HG02938 (cell line): ENCODE measurements at regions not wholly inside any gene's neighbourhood (a gene's known extent, or its start where the extent isn't known, plus 50 kb on each side); places are given as distances from the start of the nearest gene placed in this dataset.

Experiments used
- ATAC-seq: cut with Tn5 transposase; IDR thresholded peaks from one replicate; pipeline ENCODE4 v1.9.1; 2021; ENCODE audit warnings: mild to moderate bottlenecking, moderate library complexity; ENCODE audit not compliant: unreplicated experiment

- no peak for ATAC-seq
Observed at GRCh38 chr18:43481069-43481468, 203.8 kb upstream of the SYT4 start.

- no peak for ATAC-seq
Observed at GRCh38 chr18:43482136-43482535, 204.8 kb upstream of the SYT4 start.

DNA sequence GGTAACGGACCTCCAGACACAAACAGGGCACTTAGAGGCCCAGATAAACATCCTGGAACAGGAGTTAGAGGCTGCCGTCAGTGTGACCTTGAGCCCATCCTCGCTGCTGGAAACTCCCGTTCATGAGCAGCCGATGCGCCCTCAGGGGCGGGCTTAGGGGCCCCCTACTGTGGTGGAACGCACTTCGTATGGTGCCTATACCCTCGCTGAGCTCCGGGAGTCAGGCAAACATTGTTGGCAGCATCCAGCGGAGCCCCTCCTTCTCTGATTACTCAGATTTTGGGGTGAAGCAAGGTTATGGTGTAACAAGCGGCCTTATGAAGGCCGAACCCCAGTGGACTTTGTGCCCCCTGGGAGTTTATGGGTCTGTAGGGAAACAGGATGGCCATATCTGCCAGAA, 205.3 kb upstream of the SYT4 start:
- no peak for ATAC-seq

- no peak for ATAC-seq
Observed at GRCh38 chr18:43484710-43485109, 207.4 kb upstream of the SYT4 start.

- ATAC-seq, result no peak
Observed at GRCh38 chr18:43485545-43485963, 208.3 kb upstream of the SYT4 start.

- no peak for ATAC-seq
Observed at GRCh38 chr18:43486462-43486861, 209.2 kb upstream of the SYT4 start.

- no peak for ATAC-seq
Observed at GRCh38 chr18:43501099-43501498, 223.8 kb upstream of the SYT4 start.

GRCh38 chr18:43506935-43507334, 229.6 kb upstream of the SYT4 start:
- ATAC-seq, result no peak

DNA sequence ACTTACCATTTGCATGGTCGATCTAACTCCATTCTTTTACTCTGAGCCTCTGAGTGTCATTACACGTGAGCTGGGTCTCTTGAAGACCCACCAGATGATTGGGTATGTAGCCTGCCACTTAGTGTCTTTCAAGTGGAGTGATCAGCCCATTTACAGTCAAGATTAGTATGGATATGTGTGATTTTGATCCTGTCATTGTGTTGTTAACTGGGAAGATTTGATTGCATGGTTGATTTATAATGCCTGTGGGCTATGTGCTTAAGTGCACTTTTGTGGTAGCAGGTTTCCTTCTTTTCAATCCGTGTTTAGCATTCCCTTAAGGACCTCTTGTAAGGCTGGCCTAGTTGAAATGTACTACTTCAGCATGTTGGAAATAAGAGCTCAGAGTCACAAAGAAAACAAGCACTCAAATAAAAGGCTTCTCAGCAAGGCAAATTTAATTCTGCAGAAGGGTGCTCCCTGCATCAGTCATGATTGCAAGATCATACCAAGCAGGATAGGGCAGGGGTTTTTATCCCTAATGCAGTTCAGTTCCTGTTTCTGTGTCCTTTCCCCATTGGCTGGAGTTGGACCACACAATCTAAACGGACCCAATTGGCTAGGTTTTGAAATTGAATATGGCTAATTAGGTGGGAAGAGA, 230.7 kb upstream of the SYT4 start:
- no peak for ATAC-seq

GRCh38 chr18:43514747-43515146, 237.5 kb upstream of the SYT4 start:
- ATAC-seq, result no peak

- ATAC-seq, result no peak
Observed at GRCh38 chr18:43515481-43515880, 238.2 kb upstream of the SYT4 start.

DNA sequence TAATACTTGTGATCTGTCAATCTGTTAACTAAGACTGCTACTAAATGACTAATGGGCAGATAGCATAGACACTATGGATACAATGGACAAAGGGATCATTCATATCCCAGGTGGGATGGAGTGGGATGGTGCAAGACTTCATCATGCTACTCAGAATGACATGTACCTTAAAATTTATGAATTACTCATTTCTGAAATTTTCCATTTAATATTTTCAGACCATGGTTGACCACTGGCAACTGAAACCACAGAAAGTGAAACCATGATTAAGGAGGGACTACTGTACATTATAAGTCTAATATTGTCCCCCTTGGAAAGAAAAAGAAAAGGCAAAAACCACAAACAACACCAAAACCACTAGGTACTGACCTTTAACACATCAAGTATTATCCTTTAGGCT, 247.0 kb upstream of the SYT4 start:
- no peak for ATAC-seq

GRCh38 chr18:43525169-43525568, 247.9 kb upstream of the SYT4 start:
- ATAC-seq, result no peak

- no peak for ATAC-seq
Observed at GRCh38 chr18:43526426-43527145, 249.3 kb upstream of the SYT4 start.

GRCh38 chr18:43531438-43531837, 254.1 kb upstream of the SYT4 start:
- no peak for ATAC-seq

GRCh38 chr18:43533371-43533770, 256.1 kb upstream of the SYT4 start:
- ATAC-seq, result no peak

GRCh38 chr18:43534511-43534910, 257.2 kb upstream of the SYT4 start:
- no peak for ATAC-seq

GRCh38 chr18:43539862-43540261, 262.6 kb upstream of the SYT4 start:
- ATAC-seq, result no peak

DNA sequence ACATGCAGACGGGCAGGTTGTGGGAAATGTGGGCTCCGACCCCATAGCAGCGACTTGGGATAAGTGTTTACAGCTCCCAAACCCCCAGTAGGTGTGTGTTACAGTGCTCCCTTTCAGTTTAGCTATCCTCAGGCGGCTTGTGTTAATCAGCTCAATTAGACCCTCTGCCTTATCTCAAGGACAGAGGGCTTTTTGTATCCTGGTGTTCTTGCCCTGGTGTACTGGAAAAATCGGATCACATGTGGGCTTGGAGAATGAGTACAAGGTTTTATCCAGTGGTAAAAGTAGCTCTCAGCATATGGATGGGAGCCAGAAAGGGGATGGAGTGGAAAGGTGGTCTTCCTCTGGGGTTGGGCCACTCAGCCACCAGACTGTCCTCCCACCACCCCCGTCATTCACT, 264.7 kb upstream of the SYT4 start:
- ATAC-seq, result no peak

DNA sequence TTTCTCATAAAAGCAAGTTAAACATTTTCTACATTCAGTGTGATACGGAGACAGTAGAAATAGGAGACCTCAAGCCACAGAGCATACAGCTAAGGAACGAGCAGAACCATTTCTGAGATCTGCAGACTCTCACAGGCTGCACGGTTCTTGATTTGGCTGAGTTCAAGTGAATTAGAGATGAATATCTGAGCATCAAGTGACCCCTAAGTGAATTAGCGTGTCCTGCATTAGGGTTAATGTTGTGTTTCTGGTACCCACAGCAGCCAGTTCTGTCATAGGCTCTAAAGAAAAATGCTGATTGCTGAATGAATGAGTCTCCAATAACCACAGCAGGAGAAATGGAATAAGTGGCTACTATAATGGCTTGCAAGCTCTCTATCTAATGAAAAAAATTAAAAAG, 265.9 kb upstream of the SYT4 start:
- no peak for ATAC-seq

DNA sequence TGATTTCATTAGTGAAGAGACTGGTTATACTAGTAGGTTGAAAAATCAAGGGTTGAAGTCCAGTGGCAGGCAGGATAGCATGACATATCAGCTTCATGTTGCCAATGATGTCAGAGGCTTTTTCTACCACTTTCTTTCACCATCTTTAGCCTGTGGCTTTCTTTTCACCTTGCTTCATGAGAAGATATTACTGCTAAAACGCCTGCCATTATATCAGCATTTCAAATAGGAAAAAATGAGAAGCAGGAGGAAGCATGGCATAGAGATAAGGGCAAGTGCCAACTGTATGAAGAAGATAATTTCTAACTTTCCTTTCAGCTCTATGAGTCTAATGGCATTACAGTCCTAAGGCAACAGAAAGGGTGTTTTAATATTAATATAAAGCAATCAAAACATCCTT, 270.2 kb upstream of the SYT4 start:
- ATAC-seq, result no peak

DNA sequence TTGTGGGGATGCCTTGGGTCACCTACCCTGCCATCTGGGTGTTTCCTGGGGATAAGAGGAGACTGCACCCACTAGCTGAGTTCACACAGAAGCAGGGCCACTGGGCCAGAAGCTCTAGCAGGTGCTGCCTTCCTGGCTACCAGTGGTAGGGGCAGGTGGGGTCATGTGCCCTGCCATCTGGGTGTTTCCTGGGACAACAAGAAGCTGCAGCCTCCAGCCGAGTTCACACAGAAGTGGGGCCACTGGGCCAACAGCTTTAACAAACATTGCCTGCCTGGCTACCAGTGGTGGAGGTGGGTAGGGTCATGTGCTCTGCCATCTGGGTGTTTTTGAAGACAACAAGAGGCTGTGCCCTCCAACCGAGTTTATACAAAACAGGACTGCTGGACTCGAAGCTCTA, 282.2 kb upstream of the SYT4 start:
- no peak for ATAC-seq

GRCh38 chr18:43563780-43564179, 286.5 kb upstream of the SYT4 start:
- ATAC-seq, result no peak
